Stimulated activated CD4-positive, alpha-beta T cell treated with anti-CD3 and anti-CD28 coated beads, Interleukin-2, amount 100 ng/mL, for 4 hours (primary cell): ENCODE measurements at regions not wholly inside any gene's neighbourhood (a gene's known extent, or its start where the extent isn't known, plus 50 kb on each side); places are given as distances from the start of the nearest gene placed in this dataset.

ENCODE experiments used
- DNase-seq: peaks from one replicate; pipeline ENCODE4 v3.0.0-alpha.2; 2020; ENCODE audit warnings: low read depth

DNA sequence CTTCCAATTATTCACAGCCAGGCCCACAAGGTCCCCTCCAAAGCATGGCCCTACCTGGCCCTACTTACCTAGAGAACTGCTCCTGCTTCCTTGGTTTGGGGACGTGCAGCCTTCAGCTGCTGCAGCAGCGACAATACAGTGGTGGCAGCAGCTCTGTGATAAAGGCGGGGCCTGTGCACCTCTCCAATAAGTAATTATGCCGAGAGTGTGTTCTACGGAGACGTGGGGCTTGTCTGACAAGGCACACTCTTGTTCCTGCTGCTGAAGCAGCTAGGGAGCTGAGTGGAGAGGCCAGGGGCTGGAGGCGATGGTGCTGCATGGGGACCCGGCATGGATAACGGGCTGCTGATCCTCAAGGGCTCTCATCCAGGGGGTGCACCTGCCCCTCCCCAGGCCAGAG lies 98.0 kb upstream of the THY1 start:
- DNase-seq, result no peak

GRCh38 chr11:119520400-119520799 lies 97.4 kb upstream of the THY1 start:
- no peak for DNase-seq

DNA sequence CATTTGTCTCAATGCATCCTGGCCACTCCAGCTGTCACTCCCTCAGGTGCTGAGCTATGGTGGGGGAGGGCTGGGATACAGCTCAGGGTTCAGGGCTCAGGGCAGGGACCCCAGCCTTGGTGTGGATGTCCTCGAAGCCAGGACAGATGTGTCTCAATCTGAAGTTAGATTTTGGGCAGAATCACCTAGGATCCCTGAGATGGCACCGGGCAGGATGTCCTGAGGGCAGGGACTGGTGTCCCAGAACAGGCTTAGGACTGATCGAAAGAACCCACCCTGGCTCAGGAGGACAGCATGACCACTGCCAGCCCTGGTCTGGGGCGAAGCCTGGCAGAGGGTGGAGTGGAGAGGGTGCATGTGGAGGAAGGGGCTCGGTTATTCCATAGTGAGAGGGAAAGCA lies 96.8 kb upstream of the THY1 start:
- DNase-seq, result no peak

DNA sequence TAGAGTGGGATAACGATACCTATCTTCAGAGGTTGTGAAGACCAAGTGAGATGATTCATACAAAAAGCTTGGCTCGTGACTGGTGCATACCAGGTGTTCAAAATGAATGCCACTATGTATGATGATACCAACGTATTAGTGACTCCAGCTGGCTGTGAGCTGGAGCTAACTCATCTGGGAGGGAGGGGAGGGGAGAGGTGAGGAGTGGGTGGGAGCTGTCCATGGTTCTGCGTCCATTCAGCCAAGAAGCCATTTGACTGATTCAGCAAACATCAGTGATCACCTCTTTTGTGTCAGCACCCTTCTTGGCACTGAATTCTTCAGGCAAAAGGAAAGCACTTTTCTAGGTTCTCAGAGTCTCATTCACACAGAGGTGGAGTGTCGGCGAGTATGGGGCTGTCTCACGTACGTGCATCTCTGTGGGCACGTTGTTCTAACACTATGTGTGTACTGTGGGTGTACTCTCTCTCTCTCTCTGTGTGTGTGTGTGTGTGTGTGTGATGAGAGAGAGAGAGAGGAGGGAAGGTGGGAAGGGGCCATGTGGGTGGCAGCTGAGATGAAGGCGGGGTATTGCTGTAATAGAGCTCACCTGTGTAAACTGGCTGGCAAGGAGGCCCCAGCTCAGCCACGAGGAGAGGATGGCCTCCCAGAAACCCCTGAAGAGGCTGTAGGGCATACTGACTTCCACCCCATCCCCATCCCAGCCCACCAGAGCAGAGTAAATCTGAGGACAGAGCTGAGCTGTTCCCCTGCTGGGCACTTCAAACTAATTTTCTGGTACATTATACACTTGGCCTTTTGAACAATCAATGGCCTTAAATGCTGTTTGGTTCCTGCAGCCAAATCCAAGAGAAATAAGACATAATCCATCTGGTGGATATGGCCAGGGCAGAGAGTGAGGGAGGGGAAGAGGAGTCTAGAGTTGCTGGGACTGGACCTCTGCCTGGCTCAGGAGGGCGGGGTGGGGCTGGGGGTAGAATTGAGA lies 96.1 kb upstream of the THY1 start:
- DNase-seq, result no peak

GRCh38 chr11:119515771-119516400 lies 92.9 kb upstream of the THY1 start:
- no peak for DNase-seq

DNA sequence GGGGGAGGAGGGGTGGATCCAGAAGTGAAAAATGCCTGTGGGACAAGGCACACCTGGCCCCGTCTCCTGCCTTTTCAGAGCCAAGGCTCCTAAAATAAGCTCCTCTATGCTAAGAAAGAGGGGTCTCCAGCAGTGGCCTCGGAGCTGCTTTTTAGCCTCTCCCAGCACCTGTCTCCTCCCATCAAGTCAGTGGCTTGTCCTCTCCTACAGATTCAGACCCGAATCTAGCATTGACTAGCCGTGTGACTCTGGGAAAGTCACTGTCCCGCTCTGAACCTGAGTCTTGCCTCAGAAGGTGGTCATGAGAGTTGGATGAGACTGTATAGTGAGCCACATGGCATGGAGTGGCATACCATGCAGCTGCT lies 90.8 kb upstream of the THY1 start:
- no peak for DNase-seq

DNA sequence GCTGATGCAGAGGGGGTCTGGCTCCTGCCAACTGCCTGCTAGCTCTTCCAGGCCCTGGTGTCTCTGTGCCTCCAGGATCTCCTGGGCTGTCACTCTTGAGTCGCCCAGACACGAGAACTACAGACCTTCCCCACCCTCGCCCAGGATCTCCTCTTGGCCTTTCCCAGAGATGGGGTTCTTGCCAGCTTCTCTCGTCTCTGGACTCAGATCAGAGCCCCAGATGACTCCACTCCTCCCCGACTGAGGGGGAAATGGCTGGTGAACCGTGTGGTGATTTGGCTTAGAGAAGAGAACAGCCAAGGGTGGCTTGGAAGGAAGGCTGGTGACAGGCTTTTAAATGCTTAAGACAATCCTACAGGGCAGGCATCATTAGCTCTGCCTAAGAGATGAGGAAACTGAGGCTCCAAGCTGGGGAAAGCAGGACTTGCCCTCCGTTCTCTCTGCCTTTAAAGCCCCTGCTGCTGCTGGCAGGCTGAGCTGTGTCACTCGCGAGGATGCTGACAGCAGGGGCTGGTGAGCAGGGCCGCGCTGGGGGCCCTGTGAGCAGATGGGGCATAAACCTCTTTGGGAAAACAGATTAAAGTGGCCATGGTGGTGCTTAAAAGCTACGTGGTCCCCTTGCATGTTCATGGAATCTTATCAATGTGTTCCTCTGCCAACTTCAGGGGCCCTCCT lies 90.3 kb upstream of the THY1 start:
- no peak for DNase-seq

DNA sequence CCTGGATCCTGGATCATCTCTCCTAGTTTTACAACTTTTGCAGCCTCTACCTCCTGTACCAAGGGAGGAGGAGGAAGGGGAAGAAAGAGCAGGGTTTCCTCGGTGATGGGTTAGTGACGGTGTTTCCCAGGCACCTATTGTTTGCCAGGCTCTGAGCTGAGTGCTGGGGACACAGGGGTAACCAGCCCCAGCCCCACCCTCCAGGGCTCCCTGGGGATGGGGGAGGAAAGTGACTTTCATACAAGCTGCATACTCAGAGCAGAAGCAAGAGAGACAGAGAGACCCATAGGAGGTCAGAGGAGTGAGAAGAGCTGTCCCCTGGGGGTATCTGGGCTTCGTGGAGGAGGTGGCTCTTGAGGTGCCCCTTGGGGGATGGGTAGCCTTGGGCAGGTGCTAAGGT lies 89.4 kb upstream of the THY1 start:
- DNase-seq, result no peak

- no peak for DNase-seq
Measured at GRCh38 chr11:119511614-119512306, 88.8 kb upstream of the THY1 start.

- no peak for DNase-seq
Measured at GRCh38 chr11:119509969-119510401, 87.0 kb upstream of the THY1 start.

DNA sequence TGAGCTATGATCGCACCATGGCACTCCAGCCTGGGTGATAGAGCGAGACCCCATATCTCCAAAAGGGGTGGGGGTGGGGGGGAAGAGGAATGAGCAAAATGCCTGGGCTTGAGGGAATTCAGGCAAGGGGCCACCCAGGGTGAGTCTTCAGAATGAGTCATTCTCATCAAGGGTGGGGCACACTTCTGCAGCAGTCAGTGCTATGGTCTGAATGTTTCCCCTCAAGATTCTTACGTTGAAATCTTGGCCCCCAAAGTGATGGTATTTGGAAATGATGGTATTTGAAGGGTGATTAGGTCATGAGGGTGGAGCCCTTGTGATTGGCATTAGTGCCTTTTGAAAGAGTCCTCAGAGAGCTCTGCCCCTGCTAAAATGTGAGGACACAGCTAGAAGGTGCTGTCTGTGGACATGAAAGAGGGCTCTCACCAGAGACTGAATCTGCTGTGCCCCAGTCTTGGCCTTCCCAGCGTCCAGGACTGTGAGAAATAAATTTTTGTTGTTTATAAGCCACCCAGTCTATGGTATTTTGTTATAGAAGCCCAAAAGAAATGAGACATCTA lies 86.4 kb upstream of the THY1 start:
- DNase-seq, result no peak

DNA sequence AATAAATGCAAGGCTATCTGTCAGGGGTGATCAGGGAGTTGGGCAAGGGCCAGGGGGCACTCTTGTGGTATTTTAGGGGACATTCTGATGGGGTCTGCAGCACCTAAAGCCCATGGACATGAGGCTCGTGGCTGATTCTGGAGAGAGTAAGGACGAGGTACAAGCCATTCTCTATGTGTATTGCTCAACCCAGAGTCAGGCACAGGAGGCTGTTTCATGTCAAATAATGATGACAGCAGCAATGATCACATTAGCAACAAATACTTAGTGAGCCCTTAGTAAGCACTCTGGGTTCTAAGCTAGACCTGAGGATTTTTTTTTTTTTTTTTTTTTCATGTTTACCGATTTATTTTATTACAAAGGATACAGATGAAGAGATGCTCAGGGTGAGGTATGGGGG lies 83.5 kb upstream of the THY1 start:
- DNase-seq, result no peak

DNA sequence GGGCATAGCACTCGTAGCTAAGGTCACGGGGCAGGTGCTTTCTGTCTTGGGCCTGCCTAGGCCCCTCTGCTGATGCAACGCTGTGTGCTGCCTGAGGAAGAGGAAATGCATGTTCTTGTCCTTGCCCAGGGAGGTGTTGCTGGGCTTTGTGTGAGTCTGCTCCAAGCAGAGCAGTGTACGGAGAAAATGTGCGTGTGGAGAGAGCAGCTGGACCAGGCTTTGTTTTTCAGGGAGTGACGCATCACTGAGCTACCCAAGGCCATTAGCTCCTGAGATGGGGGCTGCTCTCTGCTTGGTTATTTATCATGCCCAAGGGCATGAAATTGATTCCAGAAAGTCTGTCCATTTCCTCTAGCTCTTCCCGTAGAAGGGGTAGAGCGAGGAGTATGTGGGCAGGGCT lies 82.9 kb upstream of the THY1 start:
- DNase-seq, result no peak

DNA sequence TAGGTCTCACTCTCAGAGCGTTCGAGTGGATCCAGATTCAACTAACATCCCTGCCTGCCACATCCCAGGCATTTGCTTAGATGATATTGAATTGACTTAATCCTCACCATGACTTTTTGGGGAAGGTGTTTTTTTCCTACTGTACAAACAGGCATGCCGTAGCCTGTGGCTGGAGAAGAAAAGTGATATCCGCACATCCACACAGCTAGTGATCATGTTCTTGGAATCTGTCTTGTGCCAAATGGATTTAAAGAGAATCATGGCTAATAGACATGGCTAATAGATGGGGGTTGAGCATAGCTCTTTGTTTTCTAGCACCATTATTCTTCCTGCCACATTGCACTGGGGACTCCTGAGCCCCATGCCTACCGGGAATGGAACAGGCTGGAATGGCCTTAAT lies 82.1 kb upstream of the THY1 start:
- no peak for DNase-seq

- no peak for DNase-seq
Measured at GRCh38 chr11:119504371-119504770, 81.4 kb upstream of the THY1 start.

- DNase-seq, result no peak
Measured at GRCh38 chr11:119501777-119502405, 78.9 kb upstream of the THY1 start.

GRCh38 chr11:119497717-119498116 lies 74.7 kb upstream of the THY1 start:
- no peak for DNase-seq

DNA sequence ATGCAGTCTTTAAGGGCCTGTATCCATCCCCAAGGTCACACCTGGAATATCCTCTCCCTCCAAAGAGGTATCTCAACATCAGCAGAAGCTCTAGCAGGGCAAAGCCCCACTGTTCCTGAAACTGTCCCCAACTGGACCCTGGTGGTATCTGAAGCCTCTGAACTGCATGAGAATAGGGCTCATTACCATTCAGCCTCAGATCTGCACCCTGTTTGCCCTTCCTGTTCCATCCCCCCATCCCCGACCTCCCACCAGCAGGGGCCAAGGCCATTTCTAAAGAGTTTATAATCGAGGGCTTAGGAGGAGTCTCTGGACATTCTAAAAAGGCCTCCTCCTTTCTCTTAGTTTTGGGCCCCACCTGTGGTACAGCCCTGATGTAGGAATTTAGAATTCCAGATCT lies 74.0 kb upstream of the THY1 start:
- no peak for DNase-seq

GRCh38 chr11:119496469-119496868 lies 73.5 kb upstream of the THY1 start:
- no peak for DNase-seq

DNA sequence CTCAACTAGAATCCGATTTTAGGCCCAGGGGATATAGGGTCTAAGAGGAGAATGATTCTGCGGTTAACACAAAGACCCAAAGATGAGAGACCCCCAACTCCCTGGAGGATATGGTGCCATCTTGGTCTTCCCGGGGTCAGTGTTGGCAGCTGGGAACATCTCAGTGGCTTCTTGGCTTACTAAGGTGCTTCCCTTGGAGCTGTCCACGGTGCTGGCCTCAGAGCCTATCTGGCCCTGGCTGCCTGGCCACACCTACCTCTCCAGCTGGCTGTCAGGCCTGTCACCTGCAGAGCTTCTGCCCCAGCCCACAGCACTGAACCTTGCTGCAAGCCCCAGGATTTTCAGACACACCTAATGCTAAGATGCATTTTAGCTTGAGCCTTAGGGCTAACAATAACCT lies 70.7 kb upstream of the THY1 start:
- DNase-seq, result no peak

GRCh38 chr11:119491753-119492510 lies 69.0 kb upstream of the THY1 start:
- no peak for DNase-seq
